ENCODE measurements at regions not wholly inside any gene's neighbourhood (a gene's known extent, or its start where the extent isn't known, plus 50 kb on each side); places are given as distances from the start of the nearest gene placed in this dataset.
"Not testable (repeated sequence)": the region's sequence is repeated elsewhere in the genome, so short reads cannot be mapped to it uniquely, and the experiment has no call there.

DNA sequence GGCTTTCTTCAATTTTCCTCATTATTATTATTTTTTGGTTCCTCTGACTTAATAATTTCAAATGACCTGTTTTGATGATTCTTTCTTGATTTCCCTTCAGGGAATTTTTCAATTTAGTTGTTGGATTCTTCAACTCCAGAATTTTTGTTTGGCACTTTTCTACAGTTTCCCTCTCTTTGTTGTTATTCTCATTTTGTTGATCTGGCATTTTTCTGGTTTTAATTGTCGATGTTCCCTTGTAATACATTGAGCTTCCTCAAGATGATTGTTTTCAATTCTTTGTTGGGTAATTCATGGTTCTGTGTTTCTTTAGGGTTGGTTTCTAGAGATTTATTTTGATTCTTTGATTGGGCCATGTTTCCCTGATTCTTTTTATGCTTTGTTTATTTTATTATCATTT is 67.8 kb upstream of the DNAJC1 start:
- no peak for DNase-seq

- no peak for DNase-seq
Measured at GRCh38 chr10:22067091-22067490, 63.6 kb upstream of the DNAJC1 start.

GRCh38 chr10:22060984-22061383 is 57.5 kb upstream of the DNAJC1 start:
- not testable (repeated sequence) for DNase-seq

DNA sequence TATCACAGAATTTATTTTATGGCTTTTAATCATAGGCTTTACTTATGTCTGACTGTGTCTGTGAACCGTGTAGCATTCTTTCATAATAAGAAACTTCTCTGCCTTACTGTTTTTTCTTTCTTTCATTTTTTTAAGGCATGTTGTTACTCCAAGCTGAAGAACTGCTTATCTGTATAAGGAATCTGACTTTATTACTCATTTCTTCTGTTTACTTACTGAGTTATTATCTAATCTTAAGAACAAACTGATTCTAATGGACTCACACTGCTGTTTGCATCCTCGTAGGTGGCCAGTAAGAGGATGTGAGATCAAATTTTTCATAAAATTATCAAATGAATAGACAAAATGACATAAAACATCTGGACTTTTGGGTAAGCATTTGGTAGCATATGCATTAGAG is 54.7 kb upstream of the DNAJC1 start:
- no peak for DNase-seq

- no peak for DNase-seq
Measured at GRCh38 chr10:22054961-22055360, 51.4 kb upstream of the DNAJC1 start.

All from NCI-H1105 (cell line).